ENCODE measurements at regions not wholly inside any gene's neighbourhood (a gene's known extent, or its start where the extent isn't known, plus 50 kb on each side); places are given as distances from the start of the nearest gene placed in this dataset.

GRCh38 chr2:139990646-139991335 lies 1210.6 kb upstream of the NXPH2 start:
- Histone ChIP-seq H3K9ac (ENCODE audit: low read depth, low read length) (no peak overlapping the region), H3K36me3 (ENCODE audit: insufficient read depth, low read length) (no peaks in the 10 kb centered on the region), H2AFZ (ENCODE audit: low read depth, low read length) (no peak overlapping the region), H3K79me2 (ENCODE audit: insufficient read depth, low read length) (no peaks in the 10 kb centered on the region), H4K20me1 (ENCODE audit: insufficient read depth, low read length) (no peaks in the 10 kb centered on the region), H3K4me1 (ENCODE audit: insufficient read depth, low read length) (no peaks in the 10 kb centered on the region), H3K4me3 (ENCODE audit: low read depth in 1 of 2, low read length in 2 of 2) (no peak overlapping the region), H3K4me2 (ENCODE audit: insufficient read depth, low read length) (no peak overlapping the region), H3K27me3 (ENCODE audit: insufficient read depth, low read length, poor library complexity) (no peaks in the 10 kb centered on the region), H3K27ac (ENCODE audit: low read length) (no peak overlapping the region), H3K9me3 (ENCODE audit: insufficient read depth, low read length, severe bottlenecking) (no peaks in the 10 kb centered on the region)
- TF ChIP-seq EZH2 (IDR thresholded peaks at IDR 0.05; ENCODE audit: borderline replicate concordance, low read depth, low read length, severe bottlenecking) (no peak), CTCF (IDR thresholded peaks at IDR 0.05; ENCODE audit: borderline replicate concordance, extremely low read depth, low read length, poor library complexity, severe bottlenecking) (no peak)
- DNase-seq (no peak), ATAC-seq (ENCODE audit: insufficient read depth, low read depth) (no peak)

GRCh38 chr2:139969323-139969722 lies 1189.1 kb upstream of the NXPH2 start:
- Histone ChIP-seq H3K9ac (ENCODE audit: low read depth, low read length) (no peak overlapping the region), H3K9me3 (ENCODE audit: insufficient read depth, low read length, severe bottlenecking) (no peaks in the 10 kb centered on the region)
- no peak for DNase-seq

GRCh38 chr2:139968588-139968987 lies 1188.4 kb upstream of the NXPH2 start:
- no peaks in the 10 kb centered on the region for H4K20me1 ChIP-seq (ENCODE audit: insufficient read depth, low read length)
- H3K27me3 ChIP-seq (ENCODE audit: insufficient read depth, low read length, poor library complexity), result no peaks in the 10 kb centered on the region
- H3K9me3 ChIP-seq (ENCODE audit: insufficient read depth, low read length, severe bottlenecking), result no peaks in the 10 kb centered on the region
- no peak overlapping the region for H2AFZ ChIP-seq (ENCODE audit: low read depth, low read length)
- no peak overlapping the region for H3K9ac ChIP-seq (ENCODE audit: low read depth, low read length)
- no peak overlapping the region for H3K27ac ChIP-seq (ENCODE audit: low read length)
- H3K4me1 ChIP-seq (ENCODE audit: insufficient read depth, low read length), result no peaks in the 10 kb centered on the region
- H3K4me2 ChIP-seq (ENCODE audit: insufficient read depth, low read length), result no peak overlapping the region
- TF ChIP-seq EZH2 (IDR thresholded peaks at IDR 0.05; ENCODE audit: borderline replicate concordance, low read depth, low read length, severe bottlenecking) (no peak), CTCF (IDR thresholded peaks at IDR 0.05; ENCODE audit: borderline replicate concordance, extremely low read depth, low read length, poor library complexity, severe bottlenecking) (no peak)
- H3K36me3 ChIP-seq (ENCODE audit: insufficient read depth, low read length), result no peaks in the 10 kb centered on the region
- no peak overlapping the region for H3K4me3 ChIP-seq (ENCODE audit: low read depth in 1 of 2, low read length in 2 of 2)
- DNase-seq, result no peak
- ATAC-seq (ENCODE audit: insufficient read depth, low read depth), result no peak
- no peaks in the 10 kb centered on the region for H3K79me2 ChIP-seq (ENCODE audit: insufficient read depth, low read length)

More at GRCh38 chr2:139969323-139969722, 1189.1 kb upstream of the NXPH2 start:
- Histone ChIP-seq H4K20me1 (ENCODE audit: insufficient read depth, low read length) (no peaks in the 10 kb centered on the region), H3K4me1 (ENCODE audit: insufficient read depth, low read length) (no peaks in the 10 kb centered on the region), H3K79me2 (ENCODE audit: insufficient read depth, low read length) (no peaks in the 10 kb centered on the region), H3K4me2 (ENCODE audit: insufficient read depth, low read length) (no peak overlapping the region), H2AFZ (ENCODE audit: low read depth, low read length) (no peak overlapping the region), H3K27me3 (ENCODE audit: insufficient read depth, low read length, poor library complexity) (no peaks in the 10 kb centered on the region), H3K36me3 (ENCODE audit: insufficient read depth, low read length) (no peaks in the 10 kb centered on the region), H3K27ac (ENCODE audit: low read length) (no peak overlapping the region), H3K4me3 (ENCODE audit: low read depth in 1 of 2, low read length in 2 of 2) (no peak overlapping the region)
- ATAC-seq (ENCODE audit: insufficient read depth, low read depth), result no peak
- no peak for TF ChIP-seq CTCF (IDR thresholded peaks at IDR 0.05; ENCODE audit: borderline replicate concordance, extremely low read depth, low read length, poor library complexity, severe bottlenecking)
- no peak for TF ChIP-seq EZH2 (IDR thresholded peaks at IDR 0.05; ENCODE audit: borderline replicate concordance, low read depth, low read length, severe bottlenecking)

Data from DND-41 (cell line).